NCI-H146 treated with DMSO at 0.1 percent for 48 hours (cell line): ENCODE measurements at regions not wholly inside any gene's neighbourhood (a gene's known extent, or its start where the extent isn't known, plus 50 kb on each side); places are given as distances from the start of the nearest gene placed in this dataset.
A peak's percentile ranks its signal among the peaks of the same experiment; 100 is the strongest.

Experiments used
- DNase-seq: peaks from one replicate; lab custom pipeline; 2025; ENCODE audit not compliant: unreplicated experiment; lab: John Stamatoyannopoulos, UW

- DNase-seq = no peak
These were observed 78.6 kb downstream of the ARF6 start for GRCh38 chr14:49971156-49972130.

- peak; percentile 31 for DNase-seq
These were observed 79.3 kb downstream of the ARF6 start for GRCh38 chr14:49972131-49972671.

GRCh38 chr14:49972823-49973222 is 79.9 kb downstream of the ARF6 start:
- peak; percentile 30 for DNase-seq

GRCh38 chr14:49975276-49975675 is 82.4 kb downstream of the ARF6 start:
- no peak for DNase-seq

GRCh38 chr14:49975799-49976198 is 82.9 kb downstream of the ARF6 start:
- DNase-seq = no peak

- no peak for DNase-seq
These were observed 84.4 kb downstream of the ARF6 start for GRCh38 chr14:49977126-49977841.

- no peak for DNase-seq
These were observed 87.1 kb downstream of the ARF6 start for GRCh38 chr14:49980027-49980426.

- no peak for DNase-seq
These were observed 89.2 kb downstream of the ARF6 start for GRCh38 chr14:49982082-49982481.

- no peak for DNase-seq
These were observed 89.6 kb downstream of the ARF6 start for GRCh38 chr14:49982501-49982951.

GRCh38 chr14:49984424-49984823 is 91.5 kb downstream of the ARF6 start:
- DNase-seq = no peak

GRCh38 chr14:49986343-49987014 is 93.6 kb downstream of the ARF6 start:
- DNase-seq = no peak

- no peak for DNase-seq
These were observed 95.5 kb downstream of the ARF6 start for GRCh38 chr14:49988080-49988990.

- DNase-seq = no peak
These were observed 97.1 kb downstream of the ARF6 start for GRCh38 chr14:49989966-49990365.

GRCh38 chr14:49991491-49991890 is 98.6 kb downstream of the ARF6 start:
- DNase-seq = no peak

GRCh38 chr14:49992036-49992435 is 99.2 kb downstream of the ARF6 start:
- DNase-seq = no peak

GRCh38 chr14:49992448-49992847 is 99.6 kb downstream of the ARF6 start:
- no peak for DNase-seq

GRCh38 chr14:49992901-49993339 is 100.0 kb downstream of the ARF6 start:
- no peak for DNase-seq

- no peak for DNase-seq
These were observed 100.7 kb downstream of the ARF6 start for GRCh38 chr14:49993565-49993964.

- no peak for DNase-seq
These were observed 102.2 kb downstream of the ARF6 start for GRCh38 chr14:49994951-49995561.

GRCh38 chr14:49997991-49998390 is 105.1 kb downstream of the ARF6 start:
- DNase-seq = no peak
